CD14-positive monocyte (primary cell): ENCODE measurements at regions not wholly inside any gene's neighbourhood (a gene's known extent, or its start where the extent isn't known, plus 50 kb on each side); places are given as distances from the start of the nearest gene placed in this dataset.

Experiments used
- DNase-seq, 3 donors: peaks; one replicate each; pipeline ENCODE4 v3.0.0-alpha.2; 2011 to 2022
- H2AFZ ChIP-seq: 2 replicates; pipeline ENCODE4 v1.6.0; 2012; ENCODE audit warnings: mild to moderate bottlenecking, low read depth, low read length, inconsistent platforms; ENCODE audit not compliant: insufficient read depth, poor library complexity, severe bottlenecking
- H3K27ac ChIP-seq, 2 donors: 1 replicate in 1 of 2; 2 replicates in 1 of 2; pipeline ENCODE4 v1.5.1; 2012 to 2013; ENCODE audit warnings: low read length in 2 of 2, control low read depth in 1 of 2, inconsistent platforms in 1 of 2, low read depth in 1 of 2, mild to moderate bottlenecking in 1 of 2
- H3K27me3 ChIP-seq, 2 donors: one replicate each; pipeline versions ENCODE4 v1.6.0 to v1.6.1; 2011 to 2013; ENCODE audit warnings: low read length in 2 of 2; ENCODE audit not compliant: control insufficient read depth in 2 of 2, insufficient read depth in 2 of 2
- H3K36me3 ChIP-seq, 2 donors: replicated peaks in 1 of 2; 1 replicate in 1 of 2; 2 replicates in 1 of 2; pipeline versions ENCODE4 v1.5.1 to v1.6.1; 2012 to 2013; ENCODE audit warnings: low read length in 2 of 2, control low read depth in 1 of 2, inconsistent platforms in 1 of 2, mild to moderate bottlenecking in 1 of 2; ENCODE audit not compliant: insufficient read depth in 2 of 2, control insufficient read depth in 1 of 2
- H3K4me1 ChIP-seq, 2 donors: 1 replicate in 1 of 2; 2 replicates in 1 of 2; pipeline versions ENCODE4 v1.5.1 to v1.6.1; 2012 to 2013; ENCODE audit warnings: low read length in 2 of 2, control low read depth in 1 of 2, inconsistent platforms in 1 of 2, mild to moderate bottlenecking in 1 of 2, moderate library complexity in 1 of 2; ENCODE audit not compliant: insufficient read depth in 2 of 2, control insufficient read depth in 1 of 2
- H3K4me2 ChIP-seq: replicated peaks from 2 replicates; pipeline ENCODE3; 2012; ENCODE audit warnings: low read length, moderate library complexity, mild to moderate bottlenecking; ENCODE audit not compliant: poor library complexity, severe bottlenecking; ENCODE audit errors: extremely low read depth
- H3K4me3 ChIP-seq, 3 experiments: fragments of 200-600 bp in 1 of 3; sonication (generic) in 1 of 3; replicated peaks in 1 of 3; 1 replicate in 2 of 3; 2 replicates in 1 of 3; pipeline ENCODE4 v1.5.1; 2011 to 2013; ENCODE audit warnings: low read length in 3 of 3, mild to moderate bottlenecking in 3 of 3, control low read depth in 2 of 3, low read depth in 2 of 3, inconsistent platforms in 1 of 3, moderate library complexity in 1 of 3
- H3K79me2 ChIP-seq: 2 replicates; pipeline ENCODE4 v1.6.0; 2012; ENCODE audit warnings: mild to moderate bottlenecking, control low read depth, inconsistent platforms, low read length, moderate library complexity; ENCODE audit not compliant: insufficient read depth
- H3K9ac ChIP-seq: 2 replicates; pipeline ENCODE4 v1.6.0; 2017; ENCODE audit warnings: low read length, mild to moderate bottlenecking; ENCODE audit not compliant: insufficient read depth, poor library complexity, severe bottlenecking
- H3K9me3 ChIP-seq, 2 donors: replicated peaks in 1 of 2; 1 replicate in 1 of 2; 2 replicates in 1 of 2; pipeline versions ENCODE4 v1.5.1 to v1.6.1; 2012 to 2013; ENCODE audit warnings: low read length in 2 of 2, control low read depth in 1 of 2; ENCODE audit not compliant: control insufficient read depth in 1 of 2, insufficient read depth in 1 of 2
- H4K20me1 ChIP-seq: 2 replicates; pipeline ENCODE4 v1.6.0; 2012; ENCODE audit warnings: mild to moderate bottlenecking, low read length, control low read depth, moderate library complexity; ENCODE audit not compliant: insufficient read depth
- H3K27ac Mint-ChIP-seq, 7 donors: one replicate each; pipeline ENCODE4 v1.8.0; 2020; ENCODE audit warnings: mild to moderate bottlenecking in 7 of 7, mixed read lengths in 7 of 7, moderate library complexity in 6 of 7, inconsistent platforms in 2 of 7
- H3K27me3 Mint-ChIP-seq, 3 donors: one replicate each; pipeline ENCODE4 v1.8.0; 2021 to 2022; ENCODE audit warnings: low read depth in 3 of 3, mild to moderate bottlenecking in 3 of 3, mixed read lengths in 3 of 3, moderate library complexity in 3 of 3, inconsistent platforms in 1 of 3
- H3K36me3 Mint-ChIP-seq, 2 donors: one replicate each; pipeline ENCODE4 v1.8.0; 2020; ENCODE audit warnings: mixed read lengths in 2 of 2, inconsistent platforms in 1 of 2, mild to moderate bottlenecking in 1 of 2
- H3K4me1 Mint-ChIP-seq: one replicate; pipeline ENCODE4 v1.8.0; 2020; ENCODE audit warnings: mild to moderate bottlenecking, mixed read lengths
- H3K4me3 Mint-ChIP-seq, 2 donors: one replicate each; pipeline ENCODE4 v1.8.0; 2020; ENCODE audit warnings: mild to moderate bottlenecking in 2 of 2, mixed read lengths in 2 of 2, moderate library complexity in 1 of 2
- H3K9me3 Mint-ChIP-seq, 7 donors: one replicate each; pipeline ENCODE4 v1.8.0; 2020 to 2022; ENCODE audit warnings: mixed read lengths in 7 of 7, mild to moderate bottlenecking in 6 of 7, moderate library complexity in 6 of 7, inconsistent platforms in 2 of 7
- WGBS: methylation state at CpG from one replicate; pipeline ENCODE4 v1.1.5; 2013; ENCODE audit warnings: missing lambda C conversion rate; ENCODE audit not compliant: insufficient coverage; 5-methylcytosine and 5-hydroxymethylcytosine counted together
- intact Hi-C, 2 donors: fragments of 100-400 bp; cut with micrococcal nuclease; formaldehyde crosslinking; loops; one replicate each; pipeline versions ENCODE4 v1.15.0 to v1.15.1; 2023
- TF ChIP-seq, protein P1 (sequence below): fragments of 200-600 bp; IDR thresholded peaks from one replicate; pipeline ENCODE4 v1.8.0; 2022; ENCODE audit warnings: antibody characterized with exemption, mild to moderate bottlenecking

DNA sequence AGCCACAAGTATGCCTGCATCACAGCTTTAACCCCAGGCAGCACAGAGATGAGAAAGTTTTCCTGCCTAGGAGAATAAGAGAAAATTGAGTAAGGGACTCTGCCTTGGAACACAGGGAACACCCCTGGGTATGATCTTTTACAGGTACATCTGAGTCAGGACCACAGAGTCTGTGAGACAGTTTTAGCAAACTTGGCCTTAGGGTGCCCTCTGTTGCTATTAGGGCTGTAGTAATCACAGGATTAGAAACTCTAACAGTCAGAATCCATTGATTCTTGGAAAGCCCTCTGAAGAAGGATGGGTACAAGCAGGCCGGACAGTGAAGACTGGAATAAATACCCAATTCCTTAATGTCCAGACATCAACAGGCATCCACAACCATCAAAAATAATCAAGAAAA is 989.5 kb upstream of the CDH9 start:
- no peak overlapping the region for H3K4me3 ChIP-seq
- H2AFZ ChIP-seq, result no peak overlapping the region
- no peak overlapping the region for H3K27ac ChIP-seq
- Mint-ChIP-seq H3K36me3 (no peaks in the 10 kb centered on the region), H3K27ac (no peak overlapping the region), H3K27me3 (no peaks in the 10 kb centered on the region), H3K4me1 (no peaks in the 10 kb centered on the region), H3K4me3 (no peak overlapping the region), H3K9me3 (peaks cover 3 to 14% (median 8%) of the 10 kb centered on the region in 7 donors)
- WGBS, result no CpG with 5 or more reads among the region's 1 CpG
- no peaks in the 10 kb centered on the region for H3K4me1 ChIP-seq
- intact Hi-C loops, result no loop called here
- no peaks in the 10 kb centered on the region for H3K27me3 ChIP-seq
- H3K9me3 ChIP-seq, result peaks cover 12% of the 10 kb centered on the region in 2 donors
- no peaks in the 10 kb centered on the region for H3K79me2 ChIP-seq
- TF ChIP-seq, protein P1, sequence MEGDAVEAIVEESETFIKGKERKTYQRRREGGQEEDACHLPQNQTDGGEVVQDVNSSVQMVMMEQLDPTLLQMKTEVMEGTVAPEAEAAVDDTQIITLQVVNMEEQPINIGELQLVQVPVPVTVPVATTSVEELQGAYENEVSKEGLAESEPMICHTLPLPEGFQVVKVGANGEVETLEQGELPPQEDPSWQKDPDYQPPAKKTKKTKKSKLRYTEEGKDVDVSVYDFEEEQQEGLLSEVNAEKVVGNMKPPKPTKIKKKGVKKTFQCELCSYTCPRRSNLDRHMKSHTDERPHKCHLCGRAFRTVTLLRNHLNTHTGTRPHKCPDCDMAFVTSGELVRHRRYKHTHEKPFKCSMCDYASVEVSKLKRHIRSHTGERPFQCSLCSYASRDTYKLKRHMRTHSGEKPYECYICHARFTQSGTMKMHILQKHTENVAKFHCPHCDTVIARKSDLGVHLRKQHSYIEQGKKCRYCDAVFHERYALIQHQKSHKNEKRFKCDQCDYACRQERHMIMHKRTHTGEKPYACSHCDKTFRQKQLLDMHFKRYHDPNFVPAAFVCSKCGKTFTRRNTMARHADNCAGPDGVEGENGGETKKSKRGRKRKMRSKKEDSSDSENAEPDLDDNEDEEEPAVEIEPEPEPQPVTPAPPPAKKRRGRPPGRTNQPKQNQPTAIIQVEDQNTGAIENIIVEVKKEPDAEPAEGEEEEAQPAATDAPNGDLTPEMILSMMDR, result no peak
- no peaks in the 10 kb centered on the region for H4K20me1 ChIP-seq
- no peak overlapping the region for H3K9ac ChIP-seq
- no peaks in the 10 kb centered on the region for H3K36me3 ChIP-seq
- no peak for DNase-seq
- H3K4me2 ChIP-seq, result no peak overlapping the region

GRCh38 chr5:28017178-28017577 is 978.8 kb upstream of the CDH9 start:
- Mint-ChIP-seq H3K36me3 (no peaks in the 10 kb centered on the region), H3K4me1 (no peaks in the 10 kb centered on the region), H3K27me3 (peaks cover 0 to 1% (median 0%) of the 10 kb centered on the region in 3 donors), H3K9me3 (peaks cover 6 to 29% (median 17%) of the 10 kb centered on the region in 7 donors), H3K27ac (no peak overlapping the region), H3K4me3 (no peak overlapping the region)
- Histone ChIP-seq H3K27ac (no peak overlapping the region), H3K9ac (no peak overlapping the region), H3K4me1 (no peaks in the 10 kb centered on the region), H3K36me3 (no peaks in the 10 kb centered on the region), H3K4me3 (no peak overlapping the region), H3K79me2 (no peaks in the 10 kb centered on the region), H3K27me3 (no peaks in the 10 kb centered on the region), H3K4me2 (no peak overlapping the region), H2AFZ (no peak overlapping the region), H3K9me3 (peaks cover 30% of the 10 kb centered on the region in 2 donors), H4K20me1 (no peaks in the 10 kb centered on the region)
- TF ChIP-seq, protein P1, result no peak
- WGBS, result no CpG with 5 or more reads among the region's 1 CpG
- intact Hi-C loops, result no loop called here
- no peak for DNase-seq
